ENCODE measurements at regions not wholly inside any gene's neighbourhood (a gene's known extent, or its start where the extent isn't known, plus 50 kb on each side); places are given as distances from the start of the nearest gene placed in this dataset.

DNA sequence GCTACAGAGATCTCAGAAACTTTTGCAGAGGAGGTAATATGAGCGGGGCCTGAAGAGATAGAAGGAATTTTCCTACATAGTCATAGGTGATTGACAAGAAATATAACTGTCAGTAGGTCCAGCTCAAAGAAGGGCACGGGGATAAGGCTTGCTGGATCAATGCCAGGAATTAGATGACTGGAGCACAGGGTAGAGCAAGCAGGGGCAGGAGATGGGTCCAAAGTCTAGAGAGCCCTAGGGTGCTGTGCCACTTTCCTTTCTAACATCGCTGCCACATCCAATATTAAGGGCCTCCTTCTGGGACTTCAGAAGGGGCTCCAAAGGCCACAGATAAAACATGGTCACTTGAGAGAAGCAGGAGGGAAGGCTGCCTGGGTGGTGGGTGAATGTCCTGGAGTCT is 402.2 kb downstream of the MID1IP1 start:
- H3K36me3 ChIP-seq: no peaks in the 10 kb centered on the region
- no peaks in the 10 kb centered on the region for H3K4me1 ChIP-seq
- 36 to 71% methylated on average over 3 of the region's 3 CpGs for WGBS, 2 donors
- no peak overlapping the region for H3K27ac ChIP-seq
- intact Hi-C loops (cut with DNase I): no loop called here
- DNase-seq: no peak
- no peaks in the 10 kb centered on the region for H3K27me3 ChIP-seq
- no peak overlapping the region for H3K4me3 ChIP-seq
- TF ChIP-seq POLR2A (IDR thresholded peaks at IDR 0.05): no peak
- TF ChIP-seq, protein P1, sequence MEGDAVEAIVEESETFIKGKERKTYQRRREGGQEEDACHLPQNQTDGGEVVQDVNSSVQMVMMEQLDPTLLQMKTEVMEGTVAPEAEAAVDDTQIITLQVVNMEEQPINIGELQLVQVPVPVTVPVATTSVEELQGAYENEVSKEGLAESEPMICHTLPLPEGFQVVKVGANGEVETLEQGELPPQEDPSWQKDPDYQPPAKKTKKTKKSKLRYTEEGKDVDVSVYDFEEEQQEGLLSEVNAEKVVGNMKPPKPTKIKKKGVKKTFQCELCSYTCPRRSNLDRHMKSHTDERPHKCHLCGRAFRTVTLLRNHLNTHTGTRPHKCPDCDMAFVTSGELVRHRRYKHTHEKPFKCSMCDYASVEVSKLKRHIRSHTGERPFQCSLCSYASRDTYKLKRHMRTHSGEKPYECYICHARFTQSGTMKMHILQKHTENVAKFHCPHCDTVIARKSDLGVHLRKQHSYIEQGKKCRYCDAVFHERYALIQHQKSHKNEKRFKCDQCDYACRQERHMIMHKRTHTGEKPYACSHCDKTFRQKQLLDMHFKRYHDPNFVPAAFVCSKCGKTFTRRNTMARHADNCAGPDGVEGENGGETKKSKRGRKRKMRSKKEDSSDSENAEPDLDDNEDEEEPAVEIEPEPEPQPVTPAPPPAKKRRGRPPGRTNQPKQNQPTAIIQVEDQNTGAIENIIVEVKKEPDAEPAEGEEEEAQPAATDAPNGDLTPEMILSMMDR (IDR thresholded peaks at IDR 0.05): no peak
- TF ChIP-seq EP300 (IDR thresholded peaks at IDR 0.05): no peak
- TF ChIP-seq POLR2AphosphoS5 (IDR thresholded peaks at IDR 0.05): no peak
- H3K9me3 ChIP-seq: no peaks in the 10 kb centered on the region

DNA sequence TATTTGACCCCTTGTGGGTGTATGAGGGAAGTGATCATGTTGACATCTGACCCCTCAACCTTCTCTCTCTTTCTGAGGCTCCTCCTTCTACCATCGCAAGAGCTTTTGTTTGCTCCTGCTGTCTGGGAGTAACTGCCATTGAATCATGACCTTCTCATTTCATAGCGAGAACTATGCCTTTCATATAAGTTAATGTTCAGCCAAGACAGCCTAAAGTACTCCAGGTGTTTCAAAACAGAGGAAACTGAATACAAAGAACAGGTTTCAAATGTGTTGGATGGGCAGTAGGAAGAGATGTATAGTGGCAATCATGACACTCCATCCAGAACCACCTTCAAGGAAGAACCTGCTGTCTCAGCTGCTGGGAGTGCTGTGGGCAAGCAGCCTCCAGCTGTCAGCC is 403.1 kb downstream of the MID1IP1 start:
- Histone ChIP-seq H3K9me3 (no peaks in the 10 kb centered on the region), H3K4me1 (no peaks in the 10 kb centered on the region), H3K4me3 (no peak overlapping the region), H3K27me3 (no peaks in the 10 kb centered on the region), H3K27ac (no peak overlapping the region), H3K36me3 (no peaks in the 10 kb centered on the region)
- intact Hi-C loops (cut with DNase I): no loop called here
- no peak for DNase-seq
- TF ChIP-seq EP300 (IDR thresholded peaks at IDR 0.05) (no peak), POLR2A (IDR thresholded peaks at IDR 0.05) (no peak), POLR2AphosphoS5 (IDR thresholded peaks at IDR 0.05) (no peak)
- TF ChIP-seq, protein P1 (IDR thresholded peaks at IDR 0.05): no peak
- 14 to 80% methylated on average over 2 of the region's 2 CpGs for WGBS, 2 donors

DNA sequence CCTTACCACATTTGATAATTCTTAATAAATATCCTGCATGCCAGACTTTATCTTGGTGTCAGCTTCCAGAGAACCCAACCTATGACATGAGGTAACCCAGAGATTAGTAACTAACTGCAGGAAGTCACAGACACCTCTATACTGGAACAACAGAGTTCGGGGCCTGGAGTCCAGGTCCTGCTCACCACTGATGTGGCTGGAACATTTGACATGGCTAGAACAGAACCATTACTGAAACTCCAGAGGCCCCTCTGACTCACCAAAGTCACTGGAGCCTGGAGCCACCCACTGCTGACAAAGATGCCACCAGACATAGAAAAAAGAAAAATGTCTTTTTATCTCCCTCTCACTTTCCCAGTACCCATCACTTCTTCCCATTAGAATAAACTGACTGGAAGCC is 403.7 kb downstream of the MID1IP1 start:
- H3K27ac ChIP-seq: no peak overlapping the region
- intact Hi-C loops (cut with DNase I): no loop called here
- WGBS, 2 donors: 76 to 81% methylated on average over 1 of the region's 1 CpG
- H3K4me3 ChIP-seq: no peak overlapping the region
- no peaks in the 10 kb centered on the region for H3K4me1 ChIP-seq
- DNase-seq: no peak
- H3K27me3 ChIP-seq: no peaks in the 10 kb centered on the region
- H3K36me3 ChIP-seq: no peaks in the 10 kb centered on the region
- H3K9me3 ChIP-seq: no peaks in the 10 kb centered on the region
- TF ChIP-seq EP300 (IDR thresholded peaks at IDR 0.05) (no peak), POLR2A (IDR thresholded peaks at IDR 0.05) (no peak), POLR2AphosphoS5 (IDR thresholded peaks at IDR 0.05) (no peak)
- TF ChIP-seq, protein P1 (IDR thresholded peaks at IDR 0.05): no peak

DNA sequence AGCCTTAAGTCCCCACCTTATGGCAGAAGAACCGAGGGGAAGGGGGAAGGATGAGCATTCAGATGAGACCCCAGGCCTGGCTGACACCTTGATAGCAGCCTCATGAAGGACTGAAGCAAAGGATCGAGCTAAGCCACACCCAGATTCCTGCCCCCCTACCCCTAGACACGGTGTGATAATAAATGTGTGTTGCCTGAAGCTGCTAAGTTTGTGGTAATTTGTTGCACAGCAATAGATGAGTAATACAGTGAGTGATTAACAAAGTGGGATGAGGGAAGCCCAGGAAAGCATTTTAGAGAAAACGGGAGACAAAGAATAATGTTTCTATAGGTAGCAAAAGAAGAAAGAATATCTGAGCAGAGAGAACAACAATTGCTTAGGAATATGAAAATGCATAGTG is 404.2 kb downstream of the MID1IP1 start:
- H3K4me1 ChIP-seq: no peaks in the 10 kb centered on the region
- no peak for DNase-seq
- TF ChIP-seq EP300 (IDR thresholded peaks at IDR 0.05): no peak
- no peak for TF ChIP-seq POLR2AphosphoS5 (IDR thresholded peaks at IDR 0.05)
- TF ChIP-seq POLR2A (IDR thresholded peaks at IDR 0.05): no peak
- TF ChIP-seq, protein P1 (IDR thresholded peaks at IDR 0.05): no peak

DNA sequence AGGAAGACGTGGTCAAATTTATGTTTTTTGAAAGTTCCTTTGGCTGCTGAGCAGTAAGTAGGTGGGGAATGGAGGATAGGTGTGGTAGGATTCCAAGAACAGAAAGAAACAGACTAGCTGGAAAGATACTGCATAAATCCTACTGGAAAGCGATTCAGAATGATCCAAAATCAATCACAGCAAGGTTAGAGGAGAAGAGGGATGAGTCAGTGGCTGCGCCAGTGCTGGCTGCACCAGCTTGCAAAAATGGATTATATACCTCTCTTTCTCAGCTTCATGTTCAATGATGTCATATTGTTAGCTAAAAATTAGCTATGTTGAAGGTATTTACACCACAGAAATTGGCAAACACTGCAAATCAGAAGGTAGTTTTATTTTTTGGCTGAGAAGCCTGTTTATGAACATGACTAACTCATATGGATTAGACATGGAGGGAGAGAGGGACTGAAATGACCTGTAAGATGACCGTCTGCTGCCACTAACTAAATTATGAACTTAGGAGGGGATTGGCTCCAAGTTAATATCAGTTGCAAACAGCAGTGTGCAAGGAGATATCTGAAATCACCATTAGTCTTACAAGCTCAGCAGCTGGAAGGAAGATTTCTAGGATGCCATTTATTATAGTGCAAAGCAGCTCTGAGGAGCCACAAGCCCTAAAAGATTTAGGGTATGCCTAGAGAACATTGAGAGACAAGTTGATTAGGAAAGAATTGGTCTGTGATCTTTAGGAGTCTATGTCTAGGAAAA is 405.3 kb downstream of the MID1IP1 start:
- Histone ChIP-seq H3K36me3 (no peaks in the 10 kb centered on the region), H3K4me3 (no peak overlapping the region), H3K27ac (no peak overlapping the region), H3K4me1 (no peaks in the 10 kb centered on the region), H3K27me3 (no peaks in the 10 kb centered on the region), H3K9me3 (no peaks in the 10 kb centered on the region)
- WGBS, 2 donors: 92 to 95% methylated on average over 4 of the region's 4 CpGs
- TF ChIP-seq POLR2A (IDR thresholded peaks at IDR 0.05): no peak
- TF ChIP-seq, protein P1 (IDR thresholded peaks at IDR 0.05): no peak
- no peak for TF ChIP-seq POLR2AphosphoS5 (IDR thresholded peaks at IDR 0.05)
- TF ChIP-seq EP300 (IDR thresholded peaks at IDR 0.05): no peak
- intact Hi-C loops (cut with DNase I): no loop called here
- no peak for DNase-seq

More for the DNA sequence above, 404.2 kb downstream of the MID1IP1 start:
- H3K36me3 ChIP-seq: no peaks in the 10 kb centered on the region
- WGBS, 2 donors: 51 to 70% methylated on average over 4 of the region's 4 CpGs
- H3K9me3 ChIP-seq: no peaks in the 10 kb centered on the region
- no peaks in the 10 kb centered on the region for H3K27me3 ChIP-seq
- H3K27ac ChIP-seq: no peak overlapping the region
- intact Hi-C loops (cut with DNase I): no loop called here
- H3K4me3 ChIP-seq: no peak overlapping the region
